Endodermal cell (in vitro differentiated cells): ENCODE measurements at regions not wholly inside any gene's neighbourhood (a gene's known extent, or its start where the extent isn't known, plus 50 kb on each side); places are given as distances from the start of the nearest gene placed in this dataset.
A peak's percentile ranks its signal among the peaks of the same experiment; 100 is the strongest.

ENCODE experiments used
- DNase-seq: peaks from one replicate; pipeline ENCODE4 v3.0.0-alpha.2; 2017
- H3K27ac ChIP-seq: 2 replicates; pipeline ENCODE4 v1.5.1; 2013; ENCODE audit warnings: mild to moderate bottlenecking, low read depth, low read length, moderate library complexity
- H3K27me3 ChIP-seq: 2 replicates; pipeline ENCODE4 v1.6.1; 2013; ENCODE audit warnings: mild to moderate bottlenecking, low read length, moderate library complexity; ENCODE audit not compliant: insufficient read depth, control insufficient read depth, poor library complexity, severe bottlenecking
- H3K36me3 ChIP-seq: 2 replicates; pipeline ENCODE4 v1.7.0; 2013; ENCODE audit warnings: mild to moderate bottlenecking, low read length, moderate library complexity; ENCODE audit not compliant: control insufficient read depth, insufficient read depth
- H3K4me1 ChIP-seq: one replicate; pipeline ENCODE4 v1.7.0; 2013; ENCODE audit warnings: low read length; ENCODE audit not compliant: control insufficient read depth, insufficient read depth
- H3K4me3 ChIP-seq: 2 replicates; pipeline ENCODE4 v1.5.1; 2013; ENCODE audit warnings: mild to moderate bottlenecking, low read length, moderate library complexity
- H3K9ac ChIP-seq: 2 replicates; pipeline ENCODE4 v1.6.1; 2013; ENCODE audit warnings: mild to moderate bottlenecking, low read length, moderate library complexity; ENCODE audit not compliant: poor library complexity, severe bottlenecking; ENCODE audit errors: extremely low read depth
- H3K9me3 ChIP-seq: 2 replicates; pipeline ENCODE4 v1.6.1; 2013; ENCODE audit warnings: mild to moderate bottlenecking, low read length, moderate library complexity; ENCODE audit not compliant: control insufficient read depth
- H3K27ac Mint-ChIP-seq: 2 replicates; pipeline ENCODE4 v1.8.0; 2020; ENCODE audit warnings: mixed read lengths
- H3K27me3 Mint-ChIP-seq: 2 replicates; pipeline ENCODE4 v1.8.0; 2021; ENCODE audit warnings: mild to moderate bottlenecking, mixed read lengths; ENCODE audit not compliant: insufficient read depth
- H3K36me3 Mint-ChIP-seq: 2 replicates; pipeline ENCODE4 v1.8.0; 2020; ENCODE audit warnings: low read depth, mixed read lengths
- H3K4me1 Mint-ChIP-seq: 2 replicates; pipeline ENCODE4 v1.8.0; 2020; ENCODE audit warnings: mixed read lengths
- H3K4me3 Mint-ChIP-seq: 2 replicates; pipeline ENCODE4 v1.8.0; 2020; ENCODE audit warnings: mild to moderate bottlenecking, moderate library complexity, mixed read lengths
- H3K9me3 Mint-ChIP-seq: 2 replicates; pipeline ENCODE4 v1.8.0; 2020; ENCODE audit warnings: mild to moderate bottlenecking, mixed read lengths
- WGBS, 2 experiments: methylation state at CpG; one replicate each; pipeline versions ENCODE4 v1.1.5 to v1.1.7; 2013; ENCODE audit warnings: missing lambda C conversion rate in 2 of 2, mixed read lengths in 1 of 2; ENCODE audit not compliant: insufficient coverage in 1 of 2, insufficient read length in 1 of 2; 5-methylcytosine and 5-hydroxymethylcytosine counted together
- TF ChIP-seq, protein P1 (sequence below): fragments of 200-600 bp; sonication (generic); conservative IDR thresholded peaks from 2 replicates; pipeline ENCODE4 v1.5.0; 2021; ENCODE audit warnings: antibody characterized with exemption, mild to moderate bottlenecking

DNA sequence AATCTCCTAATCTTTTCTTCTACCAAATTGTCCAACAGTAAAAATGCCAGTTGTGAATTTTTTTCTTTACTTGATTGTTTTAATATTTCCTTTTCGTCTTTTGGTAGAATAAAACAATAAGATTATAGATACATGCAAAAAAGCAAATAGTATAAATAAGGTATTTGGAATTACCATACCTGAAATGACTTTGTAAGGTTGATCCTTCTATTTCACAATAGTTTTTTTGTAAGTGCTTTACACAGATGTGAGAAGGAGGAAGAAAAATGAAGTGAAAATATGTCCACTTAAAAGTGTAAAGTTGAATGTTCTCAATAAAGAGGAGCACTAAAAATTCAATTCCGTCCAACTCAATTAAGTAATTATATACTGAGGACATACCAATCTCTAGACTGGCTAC is 457.6 kb downstream of the UTRN start:
- H3K36me3 Mint-ChIP-seq, result no peaks in the 10 kb centered on the region
- no peaks in the 10 kb centered on the region for H3K9me3 Mint-ChIP-seq
- H3K4me3 ChIP-seq, result no peak overlapping the region
- 100% methylated on average over 1 of the region's 2 CpGs; no CpG with 5 or more reads in 1 of the 2 experiments for WGBS, 2 experiments
- no peak overlapping the region for H3K9ac ChIP-seq
- H3K9me3 ChIP-seq, result no peaks in the 10 kb centered on the region
- H3K4me3 Mint-ChIP-seq, result no peak overlapping the region
- H3K27ac ChIP-seq, result no peak overlapping the region
- H3K27ac Mint-ChIP-seq, result no peak overlapping the region
- no peak for DNase-seq
- H3K4me1 ChIP-seq, result no peaks in the 10 kb centered on the region
- no peaks in the 10 kb centered on the region for H3K27me3 ChIP-seq
- H3K27me3 Mint-ChIP-seq, result no peaks in the 10 kb centered on the region
- H3K4me1 Mint-ChIP-seq, result peaks cover 13% of the 10 kb centered on the region
- TF ChIP-seq, protein P1, sequence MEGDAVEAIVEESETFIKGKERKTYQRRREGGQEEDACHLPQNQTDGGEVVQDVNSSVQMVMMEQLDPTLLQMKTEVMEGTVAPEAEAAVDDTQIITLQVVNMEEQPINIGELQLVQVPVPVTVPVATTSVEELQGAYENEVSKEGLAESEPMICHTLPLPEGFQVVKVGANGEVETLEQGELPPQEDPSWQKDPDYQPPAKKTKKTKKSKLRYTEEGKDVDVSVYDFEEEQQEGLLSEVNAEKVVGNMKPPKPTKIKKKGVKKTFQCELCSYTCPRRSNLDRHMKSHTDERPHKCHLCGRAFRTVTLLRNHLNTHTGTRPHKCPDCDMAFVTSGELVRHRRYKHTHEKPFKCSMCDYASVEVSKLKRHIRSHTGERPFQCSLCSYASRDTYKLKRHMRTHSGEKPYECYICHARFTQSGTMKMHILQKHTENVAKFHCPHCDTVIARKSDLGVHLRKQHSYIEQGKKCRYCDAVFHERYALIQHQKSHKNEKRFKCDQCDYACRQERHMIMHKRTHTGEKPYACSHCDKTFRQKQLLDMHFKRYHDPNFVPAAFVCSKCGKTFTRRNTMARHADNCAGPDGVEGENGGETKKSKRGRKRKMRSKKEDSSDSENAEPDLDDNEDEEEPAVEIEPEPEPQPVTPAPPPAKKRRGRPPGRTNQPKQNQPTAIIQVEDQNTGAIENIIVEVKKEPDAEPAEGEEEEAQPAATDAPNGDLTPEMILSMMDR, result no peak
- H3K36me3 ChIP-seq, result no peaks in the 10 kb centered on the region

DNA sequence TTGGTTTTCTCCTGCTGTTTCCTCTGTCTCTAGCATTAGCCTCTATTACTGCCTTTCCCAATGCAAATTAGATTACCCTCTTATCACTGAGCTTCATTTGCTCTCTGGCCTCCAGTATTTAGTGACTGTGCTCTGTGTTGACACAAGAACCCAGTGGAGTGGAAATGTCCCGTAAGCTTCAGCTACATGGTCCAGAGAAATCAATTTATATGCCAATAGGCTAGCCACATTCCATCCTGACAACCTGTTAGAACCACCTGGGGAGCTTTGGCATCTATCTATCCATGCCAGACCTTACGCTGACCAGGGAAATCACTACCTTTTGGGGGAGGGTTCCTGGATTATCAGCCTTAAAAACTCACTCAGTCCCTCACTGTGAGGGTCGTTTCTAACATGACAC is 459.6 kb downstream of the UTRN start:
- Histone ChIP-seq H3K27me3 (no peaks in the 10 kb centered on the region), H3K36me3 (peaks cover 5% of the 10 kb centered on the region), H3K27ac (no peak overlapping the region), H3K4me1 (no peaks in the 10 kb centered on the region), H3K9ac (no peak overlapping the region), H3K4me3 (no peak overlapping the region), H3K9me3 (no peaks in the 10 kb centered on the region)
- TF ChIP-seq, protein P1, result no peak
- Mint-ChIP-seq H3K9me3 (no peaks in the 10 kb centered on the region), H3K4me1 (peaks cover 13% of the 10 kb centered on the region), H3K36me3 (peaks cover 6% of the 10 kb centered on the region), H3K27ac (peak overlapping the region; percentile 29), H3K27me3 (no peaks in the 10 kb centered on the region), H3K4me3 (peak overlapping the region; percentile 6)
- 30 to 52% methylated on average over 2 to 3 of the region's 3 CpGs for WGBS, 2 experiments
- peak; percentile 65 for DNase-seq

DNA sequence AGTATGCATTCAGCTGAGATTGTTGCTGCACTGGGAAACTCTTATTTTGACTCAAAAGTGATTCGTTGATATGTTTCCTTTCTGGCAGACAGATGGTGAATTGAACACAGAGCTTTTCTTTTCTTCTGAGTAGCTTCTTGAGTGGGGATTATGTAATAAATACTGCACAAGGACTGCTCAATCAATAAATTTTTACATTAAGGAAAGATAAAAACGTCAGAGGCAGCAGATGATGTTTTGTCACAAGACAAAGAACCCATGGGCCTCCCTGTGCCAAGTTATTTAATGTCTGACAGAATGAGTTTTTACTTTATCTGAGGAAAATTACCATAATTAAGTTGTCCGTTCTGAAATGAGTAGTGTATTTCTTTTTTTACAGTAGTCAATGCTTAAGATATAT is 460.3 kb downstream of the UTRN start:
- Mint-ChIP-seq H3K4me1 (peaks cover 16% of the 10 kb centered on the region), H3K4me3 (no peak overlapping the region), H3K27me3 (no peaks in the 10 kb centered on the region), H3K36me3 (peaks cover 6% of the 10 kb centered on the region), H3K9me3 (no peaks in the 10 kb centered on the region), H3K27ac (no peak overlapping the region)
- Histone ChIP-seq H3K4me3 (no peak overlapping the region), H3K9me3 (no peaks in the 10 kb centered on the region), H3K4me1 (no peaks in the 10 kb centered on the region), H3K27me3 (no peaks in the 10 kb centered on the region), H3K9ac (no peak overlapping the region), H3K27ac (no peak overlapping the region), H3K36me3 (peaks cover 5% of the 10 kb centered on the region)
- WGBS, 2 experiments, result 83 to 90% methylated on average over 1 to 3 of the region's 3 CpGs
- no peak for DNase-seq
- TF ChIP-seq, protein P1, result no peak
